GM12892 (cell line): ENCODE measurements at regions not wholly inside any gene's neighbourhood (a gene's known extent, or its start where the extent isn't known, plus 50 kb on each side); places are given as distances from the start of the nearest gene placed in this dataset.

Experiments used
- POLR2A ChIP-seq: IDR thresholded peaks from 2 replicates; pipeline ENCODE4 v1.6.1; 2011; ENCODE audit warnings: low read depth, low read length, control low read depth
- TAF1 ChIP-seq: IDR thresholded peaks from 2 replicates; pipeline ENCODE4 v1.6.1; 2011; ENCODE audit warnings: low read depth, mild to moderate bottlenecking, control low read depth, low read length, borderline replicate concordance

GRCh38 chr4:13276357-13276756 lies 207.8 kb downstream of the RAB28 start:
- TF ChIP-seq POLR2A = no peak
- no peak for TF ChIP-seq TAF1
